HepG2 (cell line): ENCODE measurements at regions not wholly inside any gene's neighbourhood (a gene's known extent, or its start where the extent isn't known, plus 50 kb on each side); places are given as distances from the start of the nearest gene placed in this dataset.

Experiments
- FOXK1 ChIP-seq: sonication (generic); formaldehyde crosslinking; IDR thresholded peaks from 2 replicates; pipeline ENCODE4 v1.4.0; 2020; ENCODE audit warnings: low read depth, missing genetic modification reagents, borderline replicate concordance
- GZF1 ChIP-seq: sonication (generic); formaldehyde crosslinking; IDR thresholded peaks from 2 replicates; pipeline ENCODE4 v1.5.1; 2020; ENCODE audit warnings: mild to moderate bottlenecking, missing genetic modification reagents
- MEF2D ChIP-seq: sonication (generic); formaldehyde crosslinking; IDR thresholded peaks from 2 replicates; pipeline ENCODE4 v1.5.1; 2020; ENCODE audit warnings: mild to moderate bottlenecking, missing genetic modification reagents
- MYC ChIP-seq: sonication (generic); formaldehyde crosslinking; IDR thresholded peaks from 2 replicates; pipeline ENCODE4 v1.9.0; 2021; ENCODE audit warnings: missing genetic modification reagents, borderline replicate concordance
- NPAS2 ChIP-seq: sonication (generic); formaldehyde crosslinking; IDR thresholded peaks from 2 replicates; pipeline ENCODE4 v1.8.0; 2022; ENCODE audit warnings: mild to moderate bottlenecking, missing genetic modification reagents, borderline replicate concordance
- PLRG1 ChIP-seq: fragments of 450-650 bp; conservative IDR thresholded peaks from 2 replicates; pipeline ENCODE4 v1.6.1; 2016
- PLSCR1 ChIP-seq: sonication (generic); formaldehyde crosslinking; IDR thresholded peaks from 2 replicates; pipeline ENCODE4 v1.5.0; 2020; ENCODE audit warnings: missing genetic modification reagents, mild to moderate bottlenecking, borderline replicate concordance
- ZNF3 ChIP-seq: IDR thresholded peaks from 2 replicates; pipeline ENCODE4 v1.7.0; 2017; ENCODE audit warnings: inconsistent platforms
- ZNF549 ChIP-seq: sonication (generic); formaldehyde crosslinking; IDR thresholded peaks from 2 replicates; pipeline ENCODE4 v1.5.0; 2020; ENCODE audit warnings: missing genetic modification reagents
- ZNF552 ChIP-seq: sonication (generic); formaldehyde crosslinking; IDR thresholded peaks from 2 replicates; pipeline ENCODE4 v1.9.0; 2022; ENCODE audit warnings: missing genetic modification reagents, mild to moderate bottlenecking, borderline replicate concordance
- ZNF678 ChIP-seq: sonication (generic); formaldehyde crosslinking; IDR thresholded peaks from 2 replicates; pipeline ENCODE4 v1.4.0; 2020; ENCODE audit warnings: mild to moderate bottlenecking, missing genetic modification reagents
- TF ChIP-seq, protein P1 (sequence below): sonication (generic); formaldehyde crosslinking; IDR thresholded peaks from 2 replicates; pipeline ENCODE4 v1.8.0; 2022; ENCODE audit warnings: mild to moderate bottlenecking, missing genetic modification reagents
- TF ChIP-seq, protein P2 (sequence below): sonication (generic); formaldehyde crosslinking; IDR thresholded peaks from 2 replicates; pipeline ENCODE4 v1.4.0; 2020; ENCODE audit warnings: missing genetic modification reagents
- TF ChIP-seq, protein P3 (sequence below): sonication (generic); formaldehyde crosslinking; IDR thresholded peaks from 2 replicates; pipeline ENCODE4 v1.4.0; 2020; ENCODE audit warnings: missing genetic modification reagents

DNA sequence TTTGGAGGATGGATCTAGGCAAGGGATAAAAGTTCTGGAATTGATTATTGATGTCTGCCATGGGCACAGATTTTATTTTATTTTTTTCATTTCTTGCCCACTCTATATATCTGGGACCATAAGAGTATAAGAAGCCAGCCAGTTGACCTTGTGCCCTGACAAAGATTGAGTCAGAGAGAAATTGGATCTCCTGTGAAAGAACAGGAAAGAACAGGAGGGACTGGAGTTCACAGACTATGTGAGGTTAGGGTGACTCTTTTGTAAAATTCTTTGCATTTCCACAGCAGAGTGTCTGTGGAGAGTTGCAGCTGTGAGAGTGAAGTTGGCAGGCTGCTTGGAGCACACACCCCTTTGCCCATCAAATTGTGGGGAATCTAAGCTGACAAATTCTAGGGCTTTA is 358.4 kb upstream of the TBX3 start (continued):
- TF ChIP-seq GZF1 (CRISPR knock-in tag) (no peak), ZNF549 (CRISPR knock-in tag) (no peak), NPAS2 (no peak), ZNF552 (CRISPR knock-in tag) (no peak), FOXK1 (CRISPR knock-in tag) (no peak), ZNF678 (CRISPR knock-in tag) (no peak), MYC (CRISPR knock-in tag) (no peak), MEF2D (CRISPR knock-in tag) (no peak), PLSCR1 (CRISPR knock-in tag) (no peak), PLRG1 (no peak), ZNF3 (CRISPR knock-in tag) (no peak)
- TF ChIP-seq, protein P1, sequence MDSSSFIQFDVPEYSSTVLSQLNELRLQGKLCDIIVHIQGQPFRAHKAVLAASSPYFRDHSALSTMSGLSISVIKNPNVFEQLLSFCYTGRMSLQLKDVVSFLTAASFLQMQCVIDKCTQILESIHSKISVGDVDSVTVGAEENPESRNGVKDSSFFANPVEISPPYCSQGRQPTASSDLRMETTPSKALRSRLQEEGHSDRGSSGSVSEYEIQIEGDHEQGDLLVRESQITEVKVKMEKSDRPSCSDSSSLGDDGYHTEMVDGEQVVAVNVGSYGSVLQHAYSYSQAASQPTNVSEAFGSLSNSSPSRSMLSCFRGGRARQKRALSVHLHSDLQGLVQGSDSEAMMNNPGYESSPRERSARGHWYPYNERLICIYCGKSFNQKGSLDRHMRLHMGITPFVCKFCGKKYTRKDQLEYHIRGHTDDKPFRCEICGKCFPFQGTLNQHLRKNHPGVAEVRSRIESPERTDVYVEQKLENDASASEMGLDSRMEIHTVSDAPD (CRISPR knock-in tag), result no peak
- TF ChIP-seq, protein P2, sequence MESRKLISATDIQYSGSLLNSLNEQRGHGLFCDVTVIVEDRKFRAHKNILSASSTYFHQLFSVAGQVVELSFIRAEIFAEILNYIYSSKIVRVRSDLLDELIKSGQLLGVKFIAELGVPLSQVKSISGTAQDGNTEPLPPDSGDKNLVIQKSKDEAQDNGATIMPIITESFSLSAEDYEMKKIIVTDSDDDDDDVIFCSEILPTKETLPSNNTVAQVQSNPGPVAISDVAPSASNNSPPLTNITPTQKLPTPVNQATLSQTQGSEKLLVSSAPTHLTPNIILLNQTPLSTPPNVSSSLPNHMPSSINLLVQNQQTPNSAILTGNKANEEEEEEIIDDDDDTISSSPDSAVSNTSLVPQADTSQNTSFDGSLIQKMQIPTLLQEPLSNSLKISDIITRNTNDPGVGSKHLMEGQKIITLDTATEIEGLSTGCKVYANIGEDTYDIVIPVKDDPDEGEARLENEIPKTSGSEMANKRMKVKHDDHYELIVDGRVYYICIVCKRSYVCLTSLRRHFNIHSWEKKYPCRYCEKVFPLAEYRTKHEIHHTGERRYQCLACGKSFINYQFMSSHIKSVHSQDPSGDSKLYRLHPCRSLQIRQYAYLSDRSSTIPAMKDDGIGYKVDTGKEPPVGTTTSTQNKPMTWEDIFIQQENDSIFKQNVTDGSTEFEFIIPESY (CRISPR knock-in tag), result no peak
- TF ChIP-seq, protein P3, sequence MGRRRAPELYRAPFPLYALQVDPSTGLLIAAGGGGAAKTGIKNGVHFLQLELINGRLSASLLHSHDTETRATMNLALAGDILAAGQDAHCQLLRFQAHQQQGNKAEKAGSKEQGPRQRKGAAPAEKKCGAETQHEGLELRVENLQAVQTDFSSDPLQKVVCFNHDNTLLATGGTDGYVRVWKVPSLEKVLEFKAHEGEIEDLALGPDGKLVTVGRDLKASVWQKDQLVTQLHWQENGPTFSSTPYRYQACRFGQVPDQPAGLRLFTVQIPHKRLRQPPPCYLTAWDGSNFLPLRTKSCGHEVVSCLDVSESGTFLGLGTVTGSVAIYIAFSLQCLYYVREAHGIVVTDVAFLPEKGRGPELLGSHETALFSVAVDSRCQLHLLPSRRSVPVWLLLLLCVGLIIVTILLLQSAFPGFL (CRISPR knock-in tag), result no peak
- TF ChIP-seq, all 625 proteins: peak for 0
